Stimulated activated CD4-positive, alpha-beta T cell treated with anti-CD3 and anti-CD28 coated beads, Interleukin-15, amount 100 ng/mL, for 1 hour (primary cell): ENCODE measurements at regions not wholly inside any gene's neighbourhood (a gene's known extent, or its start where the extent isn't known, plus 50 kb on each side); places are given as distances from the start of the nearest gene placed in this dataset.
A peak's percentile ranks its signal among the peaks of the same experiment; 100 is the strongest.

ENCODE experiments used
- DNase-seq, 2 donors: peaks; one replicate each; pipeline ENCODE4 v3.0.0-alpha.2; 2020; ENCODE audit warnings: low read depth in 1 of 2, low spot score in 1 of 2

GRCh38 chr18:51643483-51643882 is 446.0 kb upstream of the MEX3C start:
- DNase-seq = no peak

- no peak for DNase-seq
Observed at GRCh38 chr18:51645607-51646006, 448.1 kb upstream of the MEX3C start.

GRCh38 chr18:51647346-51647745 is 449.9 kb upstream of the MEX3C start:
- DNase-seq = no peak

GRCh38 chr18:51647942-51648341 is 450.5 kb upstream of the MEX3C start:
- no peak for DNase-seq

DNA sequence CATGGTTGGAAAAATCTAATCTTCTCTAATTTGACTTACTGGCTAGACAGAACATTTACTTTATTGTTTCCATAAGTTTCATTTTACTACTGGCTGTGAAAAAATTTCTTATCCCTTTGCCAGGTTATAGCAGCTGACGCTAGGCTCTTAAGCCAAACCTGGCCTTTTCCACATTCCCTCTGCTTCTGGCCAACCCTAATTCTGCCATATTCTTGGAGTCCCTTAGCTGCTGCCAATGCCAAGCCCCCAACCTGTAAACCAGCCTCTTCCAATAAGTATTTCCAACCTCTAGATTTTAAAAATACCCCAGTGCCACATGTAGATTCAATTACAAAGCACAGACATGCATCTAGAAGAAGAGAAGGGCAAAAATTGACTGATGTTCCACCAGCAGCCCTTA is 452.3 kb upstream of the MEX3C start:
- no peak for DNase-seq

DNA sequence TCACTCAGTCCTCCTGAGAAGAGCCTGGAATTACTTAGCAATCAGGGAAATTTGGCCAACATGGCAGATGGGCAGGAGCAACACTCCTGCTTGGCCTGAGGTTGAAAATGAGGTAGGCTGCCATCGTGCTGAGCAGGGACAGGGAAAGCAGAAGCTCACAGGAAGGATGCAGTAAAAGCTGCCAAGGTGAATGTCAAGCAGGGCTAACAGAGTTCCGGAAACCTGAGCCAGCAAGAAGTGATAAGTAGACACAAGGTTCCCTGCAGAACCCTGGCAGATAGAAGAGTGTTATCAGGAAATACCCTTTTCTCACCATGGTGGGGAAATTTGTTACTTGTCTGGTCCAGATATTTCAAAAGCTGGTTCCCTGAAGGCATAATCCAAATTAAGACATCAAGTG is 454.3 kb upstream of the MEX3C start:
- DNase-seq = no peak

GRCh38 chr18:51653507-51654213 is 456.2 kb upstream of the MEX3C start:
- no peak for DNase-seq

GRCh38 chr18:51654488-51655326 is 457.2 kb upstream of the MEX3C start:
- DNase-seq = no peak

DNA sequence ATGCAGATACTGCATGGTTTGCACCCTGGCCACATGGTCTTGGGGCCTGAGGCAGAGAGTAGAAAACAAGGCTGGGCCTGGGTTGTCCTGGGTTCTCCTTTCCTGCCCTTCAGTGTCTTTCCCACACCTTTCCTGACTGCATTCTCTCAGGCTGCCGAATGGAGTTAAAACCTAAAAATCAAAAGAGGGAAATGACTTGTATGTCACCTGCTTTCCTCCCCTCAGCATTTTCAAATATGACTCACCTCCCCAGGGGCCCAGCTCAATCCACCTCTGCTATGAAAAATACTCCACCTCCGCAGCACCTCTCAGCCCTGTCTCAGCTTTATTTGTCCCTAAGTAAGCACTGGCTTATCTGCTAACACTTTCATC is 457.8 kb upstream of the MEX3C start:
- no peak for DNase-seq

- DNase-seq = no peak
Observed at GRCh38 chr18:51656249-51656648, 458.8 kb upstream of the MEX3C start.

DNA sequence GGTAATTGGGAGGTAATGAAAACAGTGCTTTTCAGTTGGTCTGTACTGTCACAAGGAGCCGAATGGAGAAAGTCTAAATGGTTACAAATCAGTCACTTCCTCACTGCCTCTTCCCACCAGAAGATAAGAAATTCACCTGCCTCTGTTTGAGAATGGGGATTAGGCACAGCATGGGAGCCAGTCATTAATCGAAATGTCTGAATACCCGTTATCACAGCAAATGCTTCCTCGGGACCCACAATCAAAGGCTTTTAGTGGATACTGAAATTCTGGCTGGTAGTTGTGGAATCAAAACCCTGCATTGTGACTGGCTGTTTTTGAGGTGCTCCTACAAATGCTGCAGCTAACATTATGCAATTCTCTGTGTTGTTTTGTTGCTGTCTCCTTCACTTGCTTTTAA is 461.0 kb upstream of the MEX3C start:
- DNase-seq = no peak

DNA sequence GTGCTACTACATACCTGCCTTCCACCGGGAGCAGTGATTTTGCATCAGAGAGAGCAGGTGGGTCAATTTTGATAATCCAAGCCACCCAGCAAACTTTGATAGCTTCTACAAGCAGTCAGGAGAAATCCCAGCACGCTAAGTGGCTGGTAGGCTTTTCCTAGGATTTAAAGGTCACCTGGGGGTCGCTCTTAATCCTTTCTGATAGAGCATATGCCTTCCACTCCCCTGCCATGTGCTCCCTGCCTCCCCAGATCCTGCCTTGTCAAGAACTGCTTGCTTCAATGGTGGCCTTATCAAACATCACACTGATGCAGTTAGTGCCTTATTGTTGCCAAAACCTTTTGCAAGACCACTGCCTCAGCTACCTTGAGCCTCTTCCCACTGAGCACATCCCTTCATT is 462.3 kb upstream of the MEX3C start:
- DNase-seq = no peak

DNA sequence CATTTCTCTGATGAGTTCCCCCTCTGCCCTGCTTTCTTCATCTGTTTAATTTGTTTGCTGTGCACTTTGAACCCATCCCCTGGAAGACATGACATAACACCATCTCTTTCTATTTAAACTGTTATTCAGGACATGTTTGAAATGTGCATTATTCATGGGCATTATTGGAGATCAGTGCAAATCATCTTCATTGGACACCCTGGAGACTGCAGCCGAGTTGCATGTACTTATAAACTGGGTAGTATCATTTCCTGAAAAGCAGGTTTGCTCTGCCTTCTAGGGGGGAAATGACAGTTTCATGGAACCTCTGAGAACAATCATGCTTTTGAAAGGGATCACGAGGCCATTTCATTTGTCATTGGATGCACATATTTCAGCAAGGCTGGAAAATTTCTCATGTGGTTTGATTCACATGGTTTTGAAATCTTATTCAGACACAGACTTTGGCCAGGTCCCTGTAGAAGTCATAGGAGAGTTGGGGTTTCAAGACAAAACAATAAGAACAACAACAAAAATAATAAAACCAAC is 462.8 kb upstream of the MEX3C start:
- no peak for DNase-seq

DNA sequence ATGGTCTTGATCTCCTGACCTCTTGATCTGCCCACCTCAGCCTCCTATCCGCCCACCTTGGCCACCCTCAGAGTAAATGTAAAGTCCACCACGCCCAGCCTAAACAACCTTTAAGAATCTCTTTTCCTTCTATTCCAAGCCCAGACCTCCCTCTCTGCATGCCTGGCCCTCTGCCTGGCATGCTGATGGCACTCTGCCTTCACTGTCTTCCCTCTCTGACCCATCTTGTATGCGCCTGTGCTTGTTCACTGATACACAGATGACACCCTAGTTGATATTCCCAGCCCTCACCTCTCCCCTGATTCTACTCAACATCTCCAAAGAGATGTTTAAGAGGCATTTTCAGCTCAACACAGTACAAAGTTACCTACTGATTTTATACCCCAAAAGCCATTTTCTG is 466.8 kb upstream of the MEX3C start:
- no peak for DNase-seq

DNA sequence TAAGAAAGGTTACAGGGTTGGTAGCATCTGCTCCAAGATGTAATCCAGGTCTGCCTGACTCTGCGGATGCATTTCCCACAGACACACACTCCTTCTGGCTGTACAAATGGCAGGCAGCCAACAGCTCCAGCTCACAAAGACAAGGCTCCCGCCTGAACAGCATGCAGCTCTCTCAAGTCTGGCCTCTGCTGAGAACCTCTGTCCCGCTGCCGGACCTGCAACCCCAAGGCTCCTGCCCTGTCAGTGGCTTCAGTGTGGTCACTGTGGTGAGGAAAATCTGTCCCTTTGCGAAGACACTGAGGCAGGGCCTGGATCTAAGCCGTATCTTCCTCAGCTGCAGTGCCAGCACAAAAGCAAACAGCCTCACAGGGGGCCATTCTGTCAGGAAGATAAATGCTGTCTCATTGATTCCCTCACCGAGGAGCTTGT is 469.3 kb upstream of the MEX3C start:
- no peak for DNase-seq

- DNase-seq = peak in 1 of 2 donors; percentile 3
Observed at GRCh38 chr18:51668101-51668500, 470.6 kb upstream of the MEX3C start.

GRCh38 chr18:51668607-51669006 is 471.1 kb upstream of the MEX3C start:
- DNase-seq = no peak

DNA sequence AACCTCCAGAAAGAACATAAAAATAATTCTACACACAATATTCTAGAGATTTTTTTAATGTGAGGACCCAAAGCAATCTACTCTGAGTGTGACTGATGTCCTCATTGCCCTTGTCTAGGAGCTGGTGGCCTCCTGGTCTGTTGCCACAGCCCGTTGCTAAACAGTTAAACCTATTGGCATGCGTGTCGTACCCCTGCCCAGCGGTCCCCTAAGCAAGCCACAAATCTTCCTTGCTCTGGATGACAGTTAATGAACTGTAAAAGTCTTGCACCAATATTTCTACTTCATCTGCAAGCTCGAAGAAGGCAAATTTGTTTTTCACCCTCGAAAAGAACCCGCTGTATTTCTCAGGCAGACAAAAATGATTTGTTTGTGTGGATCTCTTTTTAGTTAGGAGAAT is 489.1 kb upstream of the MEX3C start:
- no peak for DNase-seq

DNA sequence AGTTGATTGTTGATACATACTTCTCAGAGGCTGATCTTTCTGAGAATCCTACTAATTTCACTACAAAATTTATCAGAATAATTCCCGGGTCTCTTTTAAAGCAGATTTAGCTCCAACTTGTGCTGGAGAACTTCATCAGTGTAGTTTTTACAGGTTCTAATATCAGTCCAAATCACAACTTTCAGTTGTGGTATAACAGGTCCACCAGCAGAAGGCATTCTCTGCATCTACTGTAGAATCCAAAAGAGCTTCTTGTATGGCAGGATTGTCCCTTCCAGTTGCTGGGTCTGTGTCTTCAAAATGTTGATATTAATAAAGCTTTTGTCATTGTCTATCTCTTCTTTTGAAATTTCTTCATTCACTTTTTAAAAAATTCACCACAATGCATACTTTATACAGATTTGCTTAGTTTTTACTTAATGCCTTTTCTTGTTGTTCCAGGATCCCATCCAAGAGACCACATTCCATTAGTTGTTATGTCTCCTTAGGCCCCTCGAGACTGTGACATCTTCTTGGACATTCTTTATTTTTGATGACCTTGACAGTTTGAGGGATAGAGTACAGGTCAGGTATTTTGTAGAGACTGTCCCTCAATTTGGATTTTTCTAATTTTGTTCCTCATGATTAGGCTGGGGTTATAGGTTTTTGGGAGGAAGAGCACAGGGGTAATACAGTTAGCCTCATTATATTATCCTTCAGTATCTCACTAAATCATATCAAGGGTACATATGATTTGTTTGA is 490.5 kb upstream of the MEX3C start:
- no peak for DNase-seq

- no peak for DNase-seq
Observed at GRCh38 chr18:51692612-51693011, 495.1 kb upstream of the MEX3C start.

DNA sequence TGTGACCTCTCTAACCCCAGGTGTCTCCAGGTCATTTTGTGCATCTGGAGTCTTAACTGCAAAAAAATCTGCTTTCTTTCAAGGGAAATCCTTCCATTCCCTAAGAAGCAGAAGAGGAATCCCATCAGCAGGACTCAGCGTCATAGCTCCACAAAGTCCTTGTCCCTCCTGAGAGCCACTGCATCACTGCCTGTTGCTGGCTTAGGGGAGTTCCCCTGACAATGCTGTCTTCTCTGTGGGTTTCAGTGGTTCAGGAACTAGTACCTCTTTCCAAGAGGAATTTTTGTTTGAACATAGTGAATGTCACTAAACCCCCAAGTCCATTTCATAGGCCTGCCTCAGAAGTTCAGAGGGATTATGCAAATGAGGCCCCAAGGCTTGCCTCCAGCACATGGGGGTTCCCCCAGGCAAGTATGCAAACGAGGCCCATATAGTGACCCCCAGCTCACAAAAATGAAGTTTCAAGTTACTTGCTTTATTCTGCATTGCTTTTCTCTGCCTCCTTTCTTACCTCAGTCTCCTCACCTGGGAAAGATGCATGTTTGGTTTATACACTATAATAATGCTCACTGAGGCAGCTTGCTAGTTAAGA is 513.9 kb upstream of the MEX3C start:
- no peak for DNase-seq
